Gastrocnemius medialis (tissue), 4 donors: ENCODE measurements at regions not wholly inside any gene's neighbourhood (a gene's known extent, or its start where the extent isn't known, plus 50 kb on each side); places are given as distances from the start of the nearest gene placed in this dataset.

ENCODE experiments used
- CTCF ChIP-seq, 5 experiments: fragments of 450-650 bp in 3 of 5; fragments of 200-600 bp in 2 of 5; sonication (generic) in 2 of 5; IDR thresholded peaks in 4 of 5; conservative IDR thresholded peaks in 1 of 5; 1 replicate in 4 of 5; 2 replicates in 1 of 5; pipeline ENCODE4 v1.5.1; 2016 to 2019; ENCODE audit warnings: antibody characterized with exemption in 5 of 5, mild to moderate bottlenecking in 3 of 5, moderate library complexity in 3 of 5
- POLR2A ChIP-seq, 2 donors: fragments of 450-650 bp; IDR thresholded peaks; one replicate each; pipeline ENCODE4 v1.6.1; 2017; ENCODE audit warnings: antibody characterized with exemption in 2 of 2, mild to moderate bottlenecking in 2 of 2, moderate library complexity in 2 of 2

GRCh38 chr9:68644831-68645230, 60.2 kb upstream of the PIP5K1B start:
- no peak for TF ChIP-seq CTCF (IDR thresholded peaks at IDR 0.05 in 4 of 5, conservative IDR thresholded peaks at IDR 0.05 in 1 of 5)
- no peak for TF ChIP-seq POLR2A (IDR thresholded peaks at IDR 0.05)
